B cell (primary cell): ENCODE measurements at regions not wholly inside any gene's neighbourhood (a gene's known extent, or its start where the extent isn't known, plus 50 kb on each side); places are given as distances from the start of the nearest gene placed in this dataset.

Experiments
- CTCF ChIP-seq: fragments of 200-600 bp; IDR thresholded peaks from one replicate; pipeline ENCODE4 v1.8.0; 2022; ENCODE audit warnings: antibody characterized with exemption, mild to moderate bottlenecking
- EZH2 ChIP-seq: IDR thresholded peaks from 2 replicates; pipeline ENCODE4 v1.6.1; 2012; ENCODE audit warnings: borderline replicate concordance, low read depth, mild to moderate bottlenecking, moderate library complexity, low read length; ENCODE audit not compliant: insufficient read depth, poor library complexity, severe bottlenecking

GRCh38 chr13:48797761-48798160, 144.0 kb downstream of the CYSLTR2 start:
- TF ChIP-seq CTCF (no peak), EZH2 (no peak)
